Glutamatergic neuron (in vitro differentiated cells): ENCODE measurements at regions not wholly inside any gene's neighbourhood (a gene's known extent, or its start where the extent isn't known, plus 50 kb on each side); places are given as distances from the start of the nearest gene placed in this dataset.
"Not testable (repeated sequence)": the region's sequence is repeated elsewhere in the genome, so short reads cannot be mapped to it uniquely, and the experiment has no call there.

Experiments used
- DNase-seq: peaks from one replicate; pipeline ENCODE4 v3.0.0; 2022
- H3K27ac Mint-ChIP-seq: one replicate; pipeline ENCODE4 v1.8.0; 2020; ENCODE audit warnings: mild to moderate bottlenecking, mixed read lengths, inconsistent platforms; ENCODE audit not compliant: unreplicated experiment
- H3K27me3 Mint-ChIP-seq: one replicate; pipeline ENCODE4 v1.8.0; 2020; ENCODE audit warnings: mild to moderate bottlenecking, moderate library complexity, mixed read lengths, inconsistent platforms; ENCODE audit not compliant: unreplicated experiment
- H3K36me3 Mint-ChIP-seq: one replicate; pipeline ENCODE4 v1.8.0; 2020; ENCODE audit warnings: mild to moderate bottlenecking, mixed read lengths, inconsistent platforms; ENCODE audit not compliant: unreplicated experiment
- H3K4me1 Mint-ChIP-seq: one replicate; pipeline ENCODE4 v1.8.0; 2020; ENCODE audit warnings: mild to moderate bottlenecking, low read depth, mixed read lengths, inconsistent platforms; ENCODE audit not compliant: unreplicated experiment
- H3K4me3 Mint-ChIP-seq: one replicate; pipeline ENCODE4 v1.8.0; 2020; ENCODE audit warnings: mild to moderate bottlenecking, mixed read lengths, inconsistent platforms; ENCODE audit not compliant: unreplicated experiment
- H3K9me3 Mint-ChIP-seq: one replicate; pipeline ENCODE4 v1.8.0; 2020; ENCODE audit warnings: mild to moderate bottlenecking, moderate library complexity, mixed read lengths, inconsistent platforms; ENCODE audit not compliant: unreplicated experiment

DNA sequence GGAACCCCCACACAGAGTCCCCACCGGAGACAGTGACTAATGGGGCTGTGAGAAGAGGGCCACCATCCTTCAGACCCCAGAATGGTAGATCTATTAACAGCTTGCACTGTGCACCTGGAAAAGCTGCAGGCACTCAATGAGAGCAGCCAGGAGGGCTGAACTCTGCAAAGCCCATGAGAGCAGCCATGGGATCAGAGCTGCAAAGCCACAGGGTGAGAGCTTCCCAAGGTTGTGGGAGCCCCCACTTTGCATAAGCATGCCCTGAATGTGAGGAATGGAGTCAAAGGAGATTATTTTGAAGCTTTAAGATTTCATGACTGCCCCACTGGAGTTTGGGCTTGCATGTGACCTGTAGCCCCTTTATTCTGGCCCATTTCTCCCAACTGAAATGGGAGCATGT, 500.9 kb downstream of the GOLGA6L6 start:
- H3K9me3 Mint-ChIP-seq, H3K4me1 Mint-ChIP-seq, H3K27ac Mint-ChIP-seq, H3K36me3 Mint-ChIP-seq, H3K27me3 Mint-ChIP-seq, DNase-seq, H3K4me3 Mint-ChIP-seq: not testable (repeated sequence)

- H3K27me3 Mint-ChIP-seq, H3K36me3 Mint-ChIP-seq, H3K4me1 Mint-ChIP-seq, DNase-seq, H3K27ac Mint-ChIP-seq, H3K4me3 Mint-ChIP-seq, H3K9me3 Mint-ChIP-seq: not testable (repeated sequence)
These were observed 516.6 kb downstream of the GOLGA6L6 start for GRCh38 chr15:20025040-20025439.

DNA sequence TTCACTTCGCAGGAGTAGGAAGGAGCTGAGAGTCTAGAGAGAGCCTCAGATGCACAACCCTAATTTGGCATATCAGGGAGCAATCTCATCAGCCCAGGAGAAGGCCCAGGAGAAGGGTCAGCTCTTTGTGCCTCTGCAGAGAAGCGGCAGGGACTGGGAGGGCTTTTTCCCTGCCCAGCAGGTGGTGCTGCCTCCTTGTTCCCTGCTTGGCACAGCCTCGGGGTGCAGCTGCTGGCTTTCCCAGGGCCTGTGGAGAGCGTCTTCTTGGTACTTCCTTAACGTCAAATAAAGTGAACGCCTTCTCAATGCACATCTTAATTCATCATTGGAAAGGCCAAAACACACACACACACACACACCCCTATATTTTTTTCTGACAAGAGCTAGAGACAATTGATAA, 519.3 kb downstream of the GOLGA6L6 start:
- not testable (repeated sequence) for H3K4me1 Mint-ChIP-seq, H3K4me3 Mint-ChIP-seq, H3K9me3 Mint-ChIP-seq, DNase-seq, H3K27ac Mint-ChIP-seq, H3K36me3 Mint-ChIP-seq, H3K27me3 Mint-ChIP-seq

DNA sequence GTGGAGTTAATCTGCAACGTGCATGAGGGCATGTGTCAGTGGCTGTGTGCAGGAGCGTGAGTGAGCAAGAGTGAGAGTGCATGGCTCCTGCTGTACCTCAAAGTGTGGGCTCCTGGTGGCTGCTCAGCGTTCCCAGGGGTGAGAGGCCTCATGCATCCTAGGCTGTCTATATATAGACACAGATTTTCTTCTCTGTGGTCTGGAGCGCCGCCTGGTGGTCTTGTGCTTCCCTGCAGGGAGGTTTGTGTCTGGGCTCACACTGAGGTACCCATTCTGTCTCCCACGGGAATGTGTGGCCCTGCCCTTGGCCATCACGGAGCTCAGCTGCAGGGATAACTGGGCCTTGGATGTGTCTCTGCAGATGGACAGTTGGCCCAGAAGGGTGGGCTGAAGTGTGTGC, 520.2 kb downstream of the GOLGA6L6 start:
- not testable (repeated sequence) for H3K27me3 Mint-ChIP-seq

DNA sequence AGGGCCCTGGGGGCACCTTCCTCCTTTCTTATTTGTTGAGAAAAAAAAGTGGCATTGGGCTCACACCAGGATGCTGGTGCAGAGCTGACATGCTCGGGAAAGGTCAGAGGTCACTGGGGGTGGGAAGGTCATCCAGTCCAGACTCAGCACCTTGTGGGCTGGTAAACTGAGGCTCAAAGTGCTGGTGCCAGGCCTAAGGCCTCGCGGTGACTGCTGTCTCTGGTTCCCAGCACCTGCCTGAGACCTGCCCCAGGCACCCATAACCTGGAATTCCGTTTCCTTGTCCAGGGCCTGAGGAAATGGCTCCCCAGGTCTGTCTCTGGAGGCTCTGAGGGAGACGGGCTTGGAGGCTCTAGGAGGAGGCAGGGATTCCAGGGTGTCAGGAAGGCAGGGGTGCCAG, 521.0 kb downstream of the GOLGA6L6 start:
- not testable (repeated sequence) for H3K9me3 Mint-ChIP-seq, H3K36me3 Mint-ChIP-seq, H3K4me3 Mint-ChIP-seq, H3K4me1 Mint-ChIP-seq, DNase-seq, H3K27ac Mint-ChIP-seq, H3K27me3 Mint-ChIP-seq

More for the DNA sequence above, 520.2 kb downstream of the GOLGA6L6 start:
- H3K27ac Mint-ChIP-seq, H3K9me3 Mint-ChIP-seq, DNase-seq, H3K36me3 Mint-ChIP-seq, H3K4me1 Mint-ChIP-seq, H3K4me3 Mint-ChIP-seq: not testable (repeated sequence)

DNA sequence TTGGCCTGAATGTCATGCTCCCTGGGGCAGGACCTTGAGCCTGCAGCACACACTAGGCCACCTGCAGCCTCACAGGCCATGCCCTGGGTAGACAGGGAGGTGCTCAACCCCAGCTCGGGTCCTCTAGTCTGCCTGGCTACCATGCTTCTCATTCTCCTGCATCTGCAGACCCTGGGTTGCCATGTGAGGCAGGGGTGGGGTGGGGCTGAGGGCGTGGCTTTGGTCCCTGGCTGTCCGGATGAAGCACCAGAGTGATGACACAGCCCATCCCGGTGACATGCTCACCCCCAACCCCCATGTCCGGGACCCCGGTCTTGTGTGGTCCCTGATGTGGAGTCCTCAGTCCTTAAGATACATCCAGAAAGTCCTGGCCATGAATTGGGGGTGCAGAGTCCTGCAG, 521.8 kb downstream of the GOLGA6L6 start:
- H3K4me1 Mint-ChIP-seq, DNase-seq: not testable (repeated sequence)

GRCh38 chr15:20017581-20017980, 524.0 kb downstream of the GOLGA6L6 start:
- DNase-seq, H3K9me3 Mint-ChIP-seq, H3K4me1 Mint-ChIP-seq, H3K27me3 Mint-ChIP-seq, H3K27ac Mint-ChIP-seq, H3K4me3 Mint-ChIP-seq, H3K36me3 Mint-ChIP-seq: not testable (repeated sequence)

More for the DNA sequence above, 521.8 kb downstream of the GOLGA6L6 start:
- not testable (repeated sequence) for H3K9me3 Mint-ChIP-seq, H3K36me3 Mint-ChIP-seq, H3K4me3 Mint-ChIP-seq, H3K27ac Mint-ChIP-seq, H3K27me3 Mint-ChIP-seq

DNA sequence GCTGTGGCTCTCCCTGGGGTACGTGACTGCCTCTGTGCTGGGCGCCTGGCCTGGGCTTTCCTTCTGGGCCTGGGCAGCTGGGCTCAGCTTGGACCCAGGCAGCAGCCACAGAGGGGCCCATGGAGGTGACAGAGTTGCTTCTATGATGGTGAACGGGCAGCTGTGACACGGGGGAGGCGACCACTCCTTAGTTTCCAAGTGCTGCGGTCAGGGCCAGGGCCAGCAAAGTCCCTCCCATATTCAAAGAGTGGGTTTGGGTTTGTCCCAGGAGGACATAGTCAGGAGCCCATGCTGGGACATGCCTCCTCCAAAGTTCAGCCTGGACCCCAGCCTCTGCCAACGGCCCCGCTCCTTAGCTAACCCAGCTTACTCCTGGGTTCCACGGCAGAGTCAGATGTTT, 524.7 kb downstream of the GOLGA6L6 start:
- not testable (repeated sequence) for DNase-seq, H3K4me1 Mint-ChIP-seq, H3K9me3 Mint-ChIP-seq, H3K27ac Mint-ChIP-seq, H3K4me3 Mint-ChIP-seq, H3K36me3 Mint-ChIP-seq, H3K27me3 Mint-ChIP-seq

DNA sequence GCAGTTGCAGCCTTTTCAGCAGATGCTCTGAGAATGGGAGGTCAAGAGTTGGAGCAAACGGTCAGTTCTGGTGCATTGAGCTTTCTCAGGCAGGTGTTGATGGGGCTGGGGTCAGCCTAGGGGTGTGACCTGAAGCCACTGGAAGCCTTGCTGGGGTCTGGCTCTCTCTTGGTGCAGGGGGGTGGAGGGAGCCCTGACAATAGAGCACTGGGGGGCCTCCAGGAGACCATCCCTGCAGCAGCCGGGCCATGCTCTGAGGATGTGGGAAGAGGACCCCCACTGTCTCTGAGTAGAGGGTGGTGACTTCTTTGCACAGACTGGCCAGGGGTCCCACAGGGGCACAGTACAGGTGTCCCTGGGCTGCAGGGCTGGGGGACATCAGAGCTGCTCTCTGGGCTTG, 528.8 kb downstream of the GOLGA6L6 start:
- H3K27ac Mint-ChIP-seq, H3K27me3 Mint-ChIP-seq, DNase-seq: not testable (repeated sequence)

GRCh38 chr15:20010759-20011158, 530.8 kb downstream of the GOLGA6L6 start:
- not testable (repeated sequence) for DNase-seq, H3K4me1 Mint-ChIP-seq, H3K36me3 Mint-ChIP-seq, H3K9me3 Mint-ChIP-seq, H3K27ac Mint-ChIP-seq, H3K4me3 Mint-ChIP-seq, H3K27me3 Mint-ChIP-seq

More for the DNA sequence above, 528.8 kb downstream of the GOLGA6L6 start:
- H3K36me3 Mint-ChIP-seq, H3K4me3 Mint-ChIP-seq, H3K9me3 Mint-ChIP-seq, H3K4me1 Mint-ChIP-seq: not testable (repeated sequence)

DNA sequence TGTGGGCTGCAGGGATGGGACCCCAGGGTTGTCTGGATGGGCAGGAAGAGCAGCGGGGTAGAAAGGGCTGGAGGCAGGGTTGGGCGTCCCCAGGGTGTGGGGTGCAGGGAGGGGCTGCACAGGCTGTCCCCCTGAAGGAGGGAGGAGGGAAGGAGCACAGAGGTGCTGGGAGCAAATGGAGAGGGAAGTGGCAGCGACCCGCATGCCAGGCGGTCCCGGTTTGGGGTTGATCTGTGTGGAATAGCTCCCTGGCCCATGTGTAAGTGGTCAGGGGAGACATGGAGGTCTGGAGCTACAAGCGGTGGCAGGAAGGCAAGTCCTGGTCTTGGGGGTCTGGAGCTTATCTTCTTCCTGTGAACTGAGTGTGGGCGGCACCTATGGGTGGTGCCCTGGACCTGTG, 532.0 kb downstream of the GOLGA6L6 start:
- H3K4me3 Mint-ChIP-seq, H3K9me3 Mint-ChIP-seq, DNase-seq, H3K27me3 Mint-ChIP-seq, H3K27ac Mint-ChIP-seq, H3K36me3 Mint-ChIP-seq, H3K4me1 Mint-ChIP-seq: not testable (repeated sequence)

GRCh38 chr15:20007338-20007737, 534.3 kb downstream of the GOLGA6L6 start:
- H3K27ac Mint-ChIP-seq, H3K4me1 Mint-ChIP-seq, H3K36me3 Mint-ChIP-seq, DNase-seq, H3K9me3 Mint-ChIP-seq, H3K4me3 Mint-ChIP-seq, H3K27me3 Mint-ChIP-seq: not testable (repeated sequence)

DNA sequence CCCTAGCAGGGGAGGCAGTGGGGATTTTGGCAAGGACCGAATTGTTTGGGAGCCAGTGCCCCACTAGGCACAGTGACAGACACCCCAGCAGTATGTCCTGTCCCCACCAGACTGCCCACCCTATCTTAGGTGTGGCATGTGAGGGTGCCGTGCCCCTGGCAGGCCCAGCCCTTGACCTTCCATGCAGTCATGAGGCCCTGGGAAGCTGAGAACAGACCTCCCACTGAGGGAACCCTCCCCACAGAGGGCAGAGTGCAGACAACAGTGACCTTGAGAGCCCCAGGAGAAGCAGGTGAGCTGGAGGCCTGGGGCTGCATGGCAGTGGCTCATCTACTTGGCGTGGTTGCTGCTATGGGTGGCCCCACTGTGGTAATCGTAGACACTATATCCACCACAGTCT, 538.1 kb downstream of the GOLGA6L6 start:
- not testable (repeated sequence) for H3K27me3 Mint-ChIP-seq, H3K9me3 Mint-ChIP-seq

More for the DNA sequence above, 538.1 kb downstream of the GOLGA6L6 start:
- H3K4me1 Mint-ChIP-seq, H3K4me3 Mint-ChIP-seq, H3K36me3 Mint-ChIP-seq, H3K27ac Mint-ChIP-seq, DNase-seq: not testable (repeated sequence)
